AG20443 (cell line): ENCODE measurements at regions not wholly inside any gene's neighbourhood (a gene's known extent, or its start where the extent isn't known, plus 50 kb on each side); places are given as distances from the start of the nearest gene placed in this dataset.

Experiments used
- DNase-seq: peaks from one replicate; pipeline ENCODE4 v3.0.0; 2012; ENCODE audit warnings: low spot score, mixed read lengths

DNA sequence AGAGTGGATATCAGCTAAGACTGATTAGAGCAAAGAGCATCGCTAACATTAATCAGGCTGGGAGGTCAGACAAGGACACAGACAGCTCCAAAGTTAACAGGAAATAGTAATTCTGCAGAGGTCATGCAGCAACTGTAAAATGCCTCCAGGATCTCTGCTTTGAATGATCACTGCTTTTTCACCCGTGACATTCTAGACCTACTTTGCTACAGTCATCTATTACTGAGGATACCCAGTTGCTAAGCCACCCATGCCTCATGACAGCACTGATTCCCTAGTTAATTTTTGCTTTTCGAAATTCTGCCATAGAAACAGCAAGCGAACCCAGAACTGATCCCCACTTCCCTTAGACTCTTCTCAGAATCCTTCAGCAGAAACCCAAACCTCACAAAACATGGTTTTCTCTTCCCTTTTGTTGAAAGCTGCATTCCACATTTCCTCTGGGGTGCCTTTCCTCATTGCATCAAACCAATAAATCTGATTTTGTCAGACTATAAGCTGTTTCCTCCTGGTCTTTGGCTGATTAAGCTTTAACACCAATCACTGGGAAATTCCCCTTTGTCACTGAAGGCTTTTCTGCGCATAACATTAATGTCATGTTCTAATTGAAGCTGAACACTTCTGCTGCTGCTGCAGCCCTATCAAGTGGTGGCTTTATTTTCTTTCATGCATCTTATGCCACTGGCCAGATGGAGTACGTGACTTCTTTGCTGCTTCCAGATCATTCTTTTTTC, 201.1 kb upstream of the CHD1 start:
- no peak for DNase-seq

DNA sequence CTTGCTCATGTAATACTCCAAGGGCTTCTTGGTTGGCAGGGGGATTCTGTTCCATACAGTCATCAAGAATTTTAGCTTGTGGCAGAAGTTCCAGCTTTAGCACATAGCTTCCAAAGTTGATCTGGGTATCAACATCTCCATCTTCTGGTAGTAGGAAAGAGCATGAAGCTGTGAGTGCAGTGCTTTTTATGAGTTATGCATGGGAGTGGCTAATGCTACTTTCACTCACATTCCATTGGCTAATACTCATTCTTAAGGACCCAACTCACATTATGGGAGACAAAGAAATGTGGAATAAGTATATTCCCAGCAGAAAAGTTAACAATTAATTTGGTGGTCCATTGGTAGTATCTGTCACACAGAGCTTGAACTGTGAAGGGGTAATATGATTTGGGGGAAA, 194.2 kb upstream of the CHD1 start:
- no peak for DNase-seq

DNA sequence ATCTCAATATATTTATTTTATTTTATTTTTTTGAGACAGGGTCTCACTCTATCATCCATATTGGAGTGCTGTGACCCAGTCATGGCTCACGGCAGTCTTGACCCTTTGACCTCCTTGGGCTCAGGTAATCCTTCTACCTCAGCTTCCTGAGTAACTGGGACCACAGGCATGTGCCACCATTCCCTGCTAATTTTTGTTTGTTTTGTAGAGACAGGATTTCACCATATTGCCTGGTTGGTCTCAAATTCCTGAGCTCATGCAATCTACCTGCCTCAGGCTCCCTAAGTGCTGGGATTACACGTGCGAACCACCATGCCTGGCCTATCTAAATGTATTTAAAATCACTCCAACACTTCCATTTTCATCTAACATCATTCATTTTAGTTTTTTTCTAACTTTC, 190.5 kb upstream of the CHD1 start:
- no peak for DNase-seq

DNA sequence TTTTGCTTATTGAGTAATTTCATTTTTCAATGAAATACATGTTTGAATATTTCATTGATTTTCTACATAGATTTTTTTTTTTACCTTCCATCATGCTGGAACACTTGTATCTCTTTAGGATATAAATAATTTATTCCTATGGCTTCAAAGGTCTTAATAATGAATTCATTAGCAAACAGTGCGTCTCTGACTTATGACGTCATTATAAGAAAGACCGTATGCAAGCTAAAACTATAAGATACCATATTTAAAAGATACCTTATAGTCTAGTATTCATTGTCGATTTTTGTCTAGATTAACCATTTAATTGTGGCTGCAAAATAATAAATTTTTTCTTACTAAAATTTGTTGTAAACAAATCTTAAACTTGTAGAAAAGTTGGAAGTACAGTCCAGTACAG, 187.7 kb upstream of the CHD1 start:
- DNase-seq, result no peak

DNA sequence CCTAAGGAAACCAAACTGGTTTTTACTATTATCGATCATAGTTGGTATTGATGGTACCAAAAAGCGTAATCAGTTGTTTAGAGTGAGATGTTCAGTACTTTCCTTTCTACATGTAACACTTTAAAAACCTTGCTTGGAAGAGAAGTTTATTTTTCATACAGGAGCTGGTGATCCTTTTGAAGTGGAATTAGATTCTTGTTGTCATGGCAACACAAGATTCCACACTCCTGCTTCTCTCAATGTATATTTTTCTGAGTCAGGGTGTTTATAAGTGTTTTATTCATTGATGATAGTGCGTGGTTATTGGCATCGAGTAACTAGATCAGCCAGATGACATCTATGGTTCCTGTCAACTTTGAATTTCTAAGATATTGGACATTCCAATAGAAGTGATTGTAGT, 181.1 kb upstream of the CHD1 start:
- no peak for DNase-seq

DNA sequence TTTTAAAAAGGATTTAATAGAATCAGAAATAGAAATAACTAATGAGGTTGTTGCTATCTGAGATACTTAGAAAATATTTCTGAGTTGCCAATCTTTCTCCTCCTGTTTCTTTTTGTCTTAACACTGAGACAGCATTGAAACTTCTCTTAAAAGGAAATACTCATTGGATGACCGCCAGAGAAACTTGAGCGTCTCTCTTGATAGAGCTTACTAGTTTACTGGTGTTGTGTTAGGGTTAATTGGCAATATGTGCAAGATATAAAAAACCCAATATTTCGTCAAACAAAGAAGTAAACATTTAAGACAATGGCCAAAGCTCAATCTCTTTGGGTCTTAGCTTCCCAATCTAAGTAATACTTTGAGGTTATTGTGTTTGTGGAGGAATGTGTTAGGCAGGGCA, 176.4 kb upstream of the CHD1 start:
- DNase-seq, result no peak

DNA sequence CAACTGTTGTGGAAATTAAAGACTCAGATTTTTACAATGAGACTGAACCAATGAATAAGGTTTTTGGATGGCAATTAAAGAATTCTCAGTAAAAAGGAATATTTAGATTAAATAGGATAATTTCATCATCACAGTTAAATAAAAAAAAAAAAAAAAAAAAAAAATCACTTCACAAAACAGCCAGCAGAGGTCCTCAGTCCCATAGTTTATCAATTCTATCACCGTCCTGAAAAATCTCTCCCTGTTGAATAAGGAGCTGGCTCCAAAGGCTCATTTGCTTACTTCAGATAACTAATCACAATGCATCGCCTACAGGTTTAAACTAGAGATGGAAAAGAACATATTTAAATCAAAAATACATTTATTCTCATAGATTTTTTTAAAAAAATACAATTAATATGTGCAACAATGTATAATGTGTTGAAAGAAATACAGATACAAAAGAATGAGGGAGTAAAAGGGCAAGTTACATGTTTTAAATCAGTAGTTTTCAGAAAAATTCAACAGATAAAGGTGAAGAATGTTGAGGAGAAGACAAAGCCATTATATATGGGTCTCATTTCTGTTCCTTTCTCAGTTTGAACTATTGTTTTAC, 175.8 kb upstream of the CHD1 start:
- peak; percentile 34 for DNase-seq

DNA sequence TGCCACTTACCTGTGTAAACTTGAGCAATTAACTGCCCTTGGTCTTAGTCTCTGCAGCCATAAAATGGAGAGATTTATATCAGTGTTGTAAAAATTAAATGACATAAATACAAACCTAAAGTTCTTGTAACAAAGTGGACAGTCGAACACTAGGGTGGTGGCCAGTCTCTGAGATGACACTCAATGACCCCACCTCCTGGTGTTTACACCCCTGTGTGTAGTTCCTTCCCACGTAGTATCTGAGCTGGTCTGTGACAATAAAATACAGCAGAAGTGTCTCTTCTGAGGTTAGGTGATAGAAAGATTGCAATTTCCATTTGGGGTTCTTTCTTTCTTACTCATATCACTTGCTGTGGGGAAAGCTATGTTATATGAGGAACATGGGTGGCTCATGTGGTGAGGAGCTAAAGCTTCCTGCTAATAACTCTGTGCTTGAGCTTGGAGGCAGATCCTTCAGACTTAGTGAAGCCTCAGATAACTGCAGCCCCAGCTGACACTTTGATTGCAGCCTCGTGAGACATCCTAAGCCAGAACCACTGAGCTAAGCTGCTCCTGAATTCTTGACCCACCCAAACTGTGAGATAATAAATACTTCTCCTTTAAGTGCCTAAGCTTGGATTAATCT, 173.4 kb upstream of the CHD1 start:
- DNase-seq, result no peak

DNA sequence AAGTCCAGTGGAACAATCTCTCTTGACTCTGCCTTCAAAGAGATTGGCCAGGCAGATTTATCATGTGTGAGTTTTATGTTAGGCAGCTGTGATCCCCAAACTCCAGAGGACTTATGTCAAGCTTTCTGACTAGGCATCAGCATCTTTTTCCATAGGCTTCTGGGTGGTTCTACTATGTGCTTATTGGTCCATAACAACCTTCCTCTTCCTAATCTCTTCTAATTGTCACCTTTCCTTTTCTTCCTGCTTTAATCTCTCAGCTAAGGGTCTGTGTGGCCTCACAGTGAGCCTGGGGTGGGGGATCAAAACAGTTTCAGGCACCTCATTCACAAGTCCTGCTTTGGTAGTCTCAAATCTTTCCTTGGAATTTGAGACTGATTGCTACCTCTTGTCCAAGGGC, 170.9 kb upstream of the CHD1 start:
- no peak for DNase-seq

DNA sequence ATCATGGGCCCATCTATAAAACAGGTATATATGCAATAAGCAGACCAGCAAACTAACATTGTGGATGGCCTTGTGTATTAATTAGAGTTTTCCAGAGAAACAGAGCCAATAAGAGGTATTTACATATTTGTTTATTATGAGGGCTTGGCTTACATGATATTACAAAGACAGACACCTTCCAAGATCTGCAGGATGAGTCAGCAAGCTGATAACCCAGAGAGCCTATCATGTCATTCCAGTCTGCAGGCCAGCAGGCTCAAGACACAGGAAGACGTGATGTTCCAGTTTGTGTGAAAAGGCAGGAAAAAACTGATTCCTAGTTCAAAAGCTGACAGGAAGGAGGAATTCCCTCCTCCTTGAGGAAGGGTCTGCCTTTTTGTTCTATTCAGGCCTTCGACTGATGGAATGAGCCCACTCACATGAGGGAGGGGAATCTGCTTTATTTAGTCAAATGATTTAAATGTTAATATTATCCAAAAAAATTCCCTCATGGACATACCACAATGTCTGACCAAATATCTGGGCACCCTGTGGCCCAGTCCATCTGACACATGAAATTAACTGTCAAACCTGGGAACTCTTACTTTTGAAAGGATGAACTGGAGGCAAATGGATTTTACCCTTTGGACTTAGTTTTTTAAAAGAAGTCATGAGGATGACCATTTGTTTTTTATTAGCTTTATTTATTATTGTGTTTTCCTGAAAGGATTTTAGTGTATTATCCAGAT, 161.2 kb upstream of the CHD1 start:
- DNase-seq, result no peak

DNA sequence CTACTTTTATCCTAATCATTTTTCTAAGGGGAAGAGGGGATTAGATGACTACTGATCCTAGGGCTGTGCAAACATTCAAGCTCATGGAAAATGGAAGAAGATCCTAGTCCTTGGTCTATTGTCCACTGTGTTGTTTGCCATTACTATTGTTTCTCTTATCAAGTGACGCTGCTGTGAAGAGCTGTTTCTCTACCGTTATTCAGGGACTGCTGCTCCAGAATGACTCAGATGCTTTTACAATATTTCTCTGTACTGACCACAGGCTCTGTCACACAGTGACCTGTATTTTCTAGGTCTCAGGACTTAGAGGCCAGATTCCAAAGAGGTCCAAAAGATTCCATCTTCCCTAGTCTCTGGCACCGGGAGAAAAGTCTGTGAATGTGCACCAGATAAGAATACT, 159.5 kb upstream of the CHD1 start:
- DNase-seq, result peak; percentile 9

DNA sequence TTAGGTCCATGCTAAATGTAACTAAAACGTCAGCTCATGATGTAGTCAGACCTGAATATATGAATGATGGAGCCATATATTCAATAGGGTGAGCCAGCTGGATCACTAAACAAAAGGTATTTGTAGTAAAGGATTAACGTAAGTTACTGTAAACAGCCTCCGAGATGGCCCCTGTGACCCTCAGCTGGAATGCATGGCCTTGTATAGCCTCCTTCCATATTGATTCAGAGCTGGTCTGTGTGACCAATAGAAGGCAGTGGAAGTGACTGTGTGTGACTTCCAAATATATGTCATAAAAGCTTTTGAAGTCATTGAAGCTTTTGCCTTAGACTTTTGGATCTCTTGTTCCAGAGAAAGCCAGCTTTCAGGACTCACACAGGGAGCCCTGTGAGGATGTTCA, 154.4 kb upstream of the CHD1 start:
- DNase-seq, result no peak

DNA sequence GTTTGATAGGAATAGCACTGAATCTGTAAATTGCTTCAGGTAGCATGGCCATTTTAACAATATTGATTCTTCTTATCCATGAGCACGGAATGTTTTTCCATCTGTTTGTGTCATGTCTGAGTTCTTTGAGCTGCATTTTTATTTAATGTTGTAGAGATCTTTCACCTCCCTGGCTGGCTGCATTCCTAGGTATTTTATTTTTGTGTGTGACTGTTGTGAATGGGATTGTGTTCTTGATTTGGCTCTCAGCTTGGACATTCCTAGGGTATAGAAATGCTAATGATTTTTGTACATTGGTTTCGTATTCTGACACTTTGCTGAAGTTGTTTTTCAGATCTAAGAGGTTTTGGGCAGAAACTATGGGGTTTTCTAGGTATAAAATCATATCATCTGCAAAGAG, 152.9 kb upstream of the CHD1 start:
- DNase-seq, result no peak

DNA sequence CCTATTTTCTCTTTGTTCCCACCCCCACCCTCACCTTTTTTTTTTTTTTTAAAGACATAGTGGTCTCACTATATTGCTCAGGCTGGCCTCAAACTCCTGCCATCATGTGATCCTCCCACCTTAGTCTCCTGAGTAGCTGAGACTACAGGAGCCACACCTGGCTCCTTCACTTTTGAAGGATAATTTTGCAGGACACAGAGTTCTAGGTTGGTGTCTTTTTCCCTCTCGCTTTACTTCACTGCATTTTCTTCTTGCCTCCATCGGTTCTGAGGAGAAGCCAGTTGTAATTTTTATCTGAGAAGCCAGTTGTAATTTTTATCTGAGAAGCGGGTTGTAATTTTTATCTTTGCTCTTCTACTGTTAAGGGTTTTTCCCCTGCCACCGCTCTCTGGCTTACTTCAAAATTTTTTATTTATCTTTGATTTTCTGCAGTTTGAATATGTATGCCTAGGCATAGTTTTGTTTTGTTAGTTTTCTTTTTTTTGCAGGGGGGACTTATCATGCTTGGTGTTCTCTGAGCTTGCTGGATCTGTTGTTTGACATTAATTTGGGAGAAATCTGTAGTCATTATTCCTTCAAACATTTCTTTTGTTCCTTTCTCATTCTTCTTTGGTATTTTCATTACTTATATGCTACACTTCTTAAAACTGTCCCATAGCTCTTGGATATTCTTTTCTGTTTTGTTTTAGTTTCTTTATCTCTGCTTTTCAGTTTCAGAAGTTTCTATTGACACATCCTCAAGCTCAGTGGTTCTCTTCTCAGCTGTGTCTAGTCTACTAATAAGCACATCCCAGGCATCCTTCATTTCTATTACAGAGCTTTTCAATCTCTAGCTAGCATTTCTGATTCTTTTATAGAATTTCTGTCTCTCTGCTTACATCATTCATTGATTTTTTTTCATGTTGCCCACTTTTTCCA, 148.2 kb upstream of the CHD1 start:
- DNase-seq, result no peak

DNA sequence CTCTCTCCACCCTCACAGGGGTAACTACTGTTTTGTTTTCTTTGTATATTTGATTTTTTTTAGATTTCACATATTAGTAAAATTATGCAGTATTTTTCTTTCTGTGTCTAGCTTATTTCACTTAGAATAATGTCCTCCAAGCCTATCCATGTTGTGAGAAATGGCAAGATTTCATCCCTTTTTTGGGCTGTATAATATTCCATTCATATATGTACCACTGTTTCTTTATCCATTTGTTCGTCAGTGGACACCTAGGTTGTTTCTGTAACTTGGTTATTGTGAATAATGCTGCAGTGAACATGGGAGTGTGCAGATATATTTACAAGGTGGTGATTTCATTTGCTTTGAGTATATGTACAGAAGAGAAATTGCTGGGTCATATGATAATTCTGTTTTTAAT, 144.0 kb upstream of the CHD1 start:
- DNase-seq, result no peak

DNA sequence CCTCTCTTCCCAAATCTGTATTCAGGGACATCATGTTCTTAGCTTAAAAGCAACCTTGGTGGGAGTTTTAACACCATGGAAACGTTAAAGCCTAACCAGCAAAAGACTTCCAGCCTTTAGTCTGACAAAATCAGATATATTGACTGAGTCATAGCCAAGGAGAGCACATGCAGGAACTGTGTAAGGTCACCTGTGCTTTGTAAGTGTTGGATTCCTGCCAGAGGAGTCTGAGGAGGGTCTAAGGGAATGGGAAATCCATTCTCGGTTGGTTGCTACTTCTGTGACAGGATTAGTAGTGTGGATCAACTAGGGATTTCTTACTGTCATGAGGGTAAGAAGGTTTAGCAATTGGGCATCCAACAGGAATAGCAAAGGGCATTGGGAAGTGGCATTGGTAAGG, 142.0 kb upstream of the CHD1 start:
- no peak for DNase-seq

DNA sequence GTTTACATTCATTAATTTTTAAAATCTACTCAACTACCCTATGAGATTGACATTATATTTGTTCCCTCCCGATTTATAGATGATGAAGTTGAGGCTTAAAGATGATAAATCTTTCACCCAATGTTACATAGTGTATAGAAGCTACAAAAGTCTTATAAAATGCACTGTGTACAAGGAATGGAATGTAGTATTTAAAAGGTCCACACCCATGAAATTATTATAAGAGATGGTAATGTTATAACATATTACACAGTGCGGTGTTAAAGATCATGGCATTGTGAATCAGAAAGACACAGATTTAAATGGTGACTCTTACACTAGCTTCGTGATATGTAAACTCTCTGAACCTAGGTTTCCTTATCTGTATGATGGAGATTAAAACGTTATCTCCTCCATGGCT, 141.6 kb upstream of the CHD1 start:
- no peak for DNase-seq

DNA sequence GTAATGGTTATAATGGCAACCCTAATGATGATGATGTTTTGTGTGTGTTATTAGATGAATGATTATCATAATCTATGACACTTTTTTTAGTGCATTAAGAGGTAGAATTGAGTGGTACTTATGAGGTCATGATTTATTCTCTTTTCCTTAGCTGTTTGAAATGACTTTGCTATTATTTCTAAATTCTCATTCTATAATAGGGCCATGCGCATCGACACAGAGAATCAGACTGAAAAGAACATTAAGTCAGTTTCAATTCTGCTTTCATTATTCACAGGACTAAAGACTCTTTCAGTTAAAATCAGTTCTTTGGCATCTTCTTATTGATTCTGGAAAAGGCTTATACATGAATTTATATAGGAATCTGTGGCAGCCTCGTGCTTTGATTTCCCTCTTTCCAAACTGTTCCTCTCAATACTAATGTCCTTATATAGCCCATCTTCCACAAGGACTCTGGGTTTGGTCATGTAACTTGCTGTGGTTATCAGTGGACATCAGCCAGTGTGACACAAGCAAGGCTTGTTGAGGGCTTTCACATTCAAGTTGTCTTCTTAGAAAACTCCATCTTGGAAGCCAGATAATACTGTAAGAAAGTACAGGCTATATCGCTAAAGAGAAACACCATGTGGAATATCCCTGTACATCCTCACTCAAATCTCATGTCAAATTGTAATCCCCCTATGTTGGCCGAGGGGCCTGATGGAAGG, 140.3 kb upstream of the CHD1 start:
- no peak for DNase-seq

DNA sequence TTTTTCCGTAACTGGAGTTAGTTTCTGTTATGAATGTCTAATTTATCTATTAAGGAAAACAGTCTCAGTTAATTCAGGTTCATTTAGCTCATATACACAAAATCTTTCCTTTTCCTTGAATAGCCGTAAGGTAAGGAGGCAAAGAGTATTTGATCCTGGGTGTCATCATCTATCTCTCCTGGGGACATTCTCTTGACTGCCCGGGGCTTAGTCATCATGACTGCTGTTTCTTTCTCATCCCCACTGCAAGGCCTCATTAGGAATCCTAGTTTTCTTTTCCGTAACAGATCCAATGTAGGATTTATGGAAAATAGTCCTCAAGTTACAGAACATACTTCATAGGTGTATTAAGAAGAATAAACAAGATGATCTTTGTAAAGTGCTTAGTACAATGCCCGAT, 134.9 kb upstream of the CHD1 start:
- DNase-seq, result no peak

DNA sequence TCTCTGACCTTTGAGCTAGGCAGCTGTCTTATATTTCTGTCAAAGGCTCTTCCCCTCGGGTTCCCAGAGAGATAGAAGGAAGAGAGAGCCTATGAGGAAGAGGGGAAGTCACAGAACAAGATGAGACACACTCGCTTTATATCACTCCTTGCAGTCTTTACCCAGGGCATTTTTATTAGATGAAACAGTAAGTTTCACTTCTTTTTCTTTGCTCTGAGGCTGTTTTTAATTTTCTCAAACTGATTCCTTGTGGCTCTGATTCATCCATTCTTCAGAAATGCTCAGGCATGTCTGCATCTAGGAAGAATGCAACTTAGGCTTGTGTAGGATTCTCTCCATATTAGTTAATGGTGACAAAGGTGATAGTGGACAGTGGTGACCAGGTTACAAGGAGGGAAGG, 132.9 kb upstream of the CHD1 start:
- peak; percentile 56 for DNase-seq

DNA sequence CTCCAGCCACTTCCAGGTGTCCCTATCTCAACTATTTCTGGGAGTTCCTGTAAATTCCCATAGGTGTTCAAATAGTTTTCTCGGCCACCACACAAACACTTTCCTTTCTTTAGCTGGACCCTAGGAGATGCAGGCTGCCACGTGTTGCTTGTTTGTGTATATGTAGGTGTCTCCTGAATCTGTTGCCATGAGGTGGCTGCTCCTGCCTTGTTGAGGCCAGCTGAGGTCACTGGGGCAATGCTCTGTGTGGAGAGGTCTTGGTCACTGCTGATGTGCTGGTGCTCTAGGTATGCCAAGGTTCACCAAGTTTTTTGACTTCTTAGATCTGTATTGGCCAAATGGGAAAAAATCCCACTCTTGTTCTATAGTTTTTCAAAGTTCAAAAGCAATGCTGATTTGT, 132.5 kb upstream of the CHD1 start:
- DNase-seq, result peak; percentile 18
